SK-N-SH (cell line): ENCODE measurements at regions not wholly inside any gene's neighbourhood (a gene's known extent, or its start where the extent isn't known, plus 50 kb on each side); places are given as distances from the start of the nearest gene placed in this dataset.

ENCODE experiments used
- CTCF ChIA-PET: fragments of 300-600, 350-600 bp; formaldehyde crosslinking; extraction: SDS; loops from one replicate; lab custom pipeline; 2021; lab: Yijun Ruan, JAX
- POLR2A ChIA-PET: fragments of 350-600 bp; sonication (Branson Sonifier 250); formaldehyde crosslinking; extraction: SDS; loops from one replicate; lab custom pipeline; 2020; ENCODE audit warnings: antibody characterized with exemption, inconsistent platforms; lab: Yijun Ruan, JAX
- DNase-seq: peaks from one replicate; pipeline ENCODE4 v3.0.0; 2012
- H2AFZ ChIP-seq: fragments of 200-600 bp; sonication (generic); 2 replicates; pipeline ENCODE4 v1.8.1; 2016; ENCODE audit warnings: antibody characterized with exemption, mild to moderate bottlenecking, low read depth
- H3F3A ChIP-seq: fragments of 200-600 bp; sonication (generic); replicated peaks from 2 replicates; pipeline ENCODE3; 2016; ENCODE audit warnings: antibody characterized with exemption, mild to moderate bottlenecking; ENCODE audit not compliant: insufficient read depth
- H3K27ac ChIP-seq, 2 experiments: fragments of 200-500 bp in 1 of 2; fragments of 200-600 bp in 1 of 2; sonication (Bioruptor generic) in 1 of 2; sonication (generic), shearing (Covaris generic) in 1 of 2; 2 replicates each; pipeline versions ENCODE4 v1.5.1 to v1.6.1; 2014 to 2016; ENCODE audit warnings: low read depth in 2 of 2, inconsistent platforms in 1 of 2, low read length in 1 of 2, mild to moderate bottlenecking in 1 of 2, mixed read lengths in 1 of 2
- H3K27me3 ChIP-seq: fragments of 200-600 bp; sonication (generic), shearing (Covaris generic); 2 replicates; pipeline ENCODE4 v1.6.1; 2016; ENCODE audit warnings: mixed run types; ENCODE audit not compliant: insufficient read depth
- H3K36me3 ChIP-seq, 2 experiments: fragments of 200-500 bp in 1 of 2; fragments of 200-600 bp in 1 of 2; sonication (Bioruptor generic) in 1 of 2; sonication (generic) in 1 of 2; replicated peaks in 1 of 2; 2 replicates each; pipeline versions ENCODE3 to v1.5.1; 2014 to 2016; ENCODE audit warnings: low read length in 1 of 2, mild to moderate bottlenecking in 1 of 2; ENCODE audit not compliant: insufficient read depth in 2 of 2, control insufficient read depth in 1 of 2
- H3K4me1 ChIP-seq, 2 experiments: fragments of 200-500 bp in 1 of 2; fragments of 200-600 bp in 1 of 2; sonication (Bioruptor generic) in 1 of 2; sonication (generic), shearing (Covaris generic) in 1 of 2; 2 replicates each; pipeline versions ENCODE4 v1.5.1 to v1.6.1; 2014 to 2016; ENCODE audit warnings: low read depth in 1 of 2, low read length in 1 of 2, mixed run types in 1 of 2; ENCODE audit not compliant: insufficient read depth in 2 of 2, control insufficient read depth in 1 of 2
- H3K4me2 ChIP-seq: fragments of 200-600 bp; sonication (generic), shearing (Covaris generic); 2 replicates; pipeline ENCODE4 v1.6.1; 2017; ENCODE audit warnings: mixed run types
- H3K4me3 ChIP-seq, 2 experiments: fragments of 200-500 bp in 1 of 2; fragments of 200-600 bp in 1 of 2; sonication (Bioruptor generic) in 1 of 2; sonication (generic), shearing (Covaris generic) in 1 of 2; 2 replicates each; pipeline versions ENCODE4 v1.5.1 to v1.8.1; 2014 to 2016; ENCODE audit warnings: low read depth in 2 of 2, inconsistent platforms in 1 of 2, low read length in 1 of 2, mild to moderate bottlenecking in 1 of 2, mixed read lengths in 1 of 2, moderate library complexity in 1 of 2
- H3K79me2 ChIP-seq: fragments of 200-600 bp; sonication (generic); 2 replicates; pipeline ENCODE4 v1.8.1; 2017; ENCODE audit warnings: mild to moderate bottlenecking; ENCODE audit not compliant: insufficient read depth
- H3K9ac ChIP-seq: fragments of 200-600 bp; sonication (generic); 2 replicates; pipeline ENCODE4 v1.6.1; 2017; ENCODE audit warnings: mixed run types
- H3K9me2 ChIP-seq: fragments of 200-600 bp; sonication (generic); 2 replicates; pipeline ENCODE4 v1.6.1; 2017; ENCODE audit warnings: mixed run types
- H3K9me3 ChIP-seq: fragments of 200-600 bp; sonication (generic); 2 replicates; pipeline ENCODE4 v1.6.1; 2017; ENCODE audit warnings: mixed run types, mild to moderate bottlenecking, moderate library complexity
- H4K20me1 ChIP-seq: fragments of 200-600 bp; sonication (generic); 2 replicates; pipeline ENCODE4 v1.6.1; 2017; ENCODE audit warnings: mild to moderate bottlenecking, mixed run types; ENCODE audit not compliant: insufficient read depth
- CTCF ChIP-seq: fragments of 200-600 bp; sonication (generic); IDR thresholded peaks from 2 replicates; pipeline ENCODE4 v1.6.1; 2017; ENCODE audit warnings: antibody characterized with exemption, mild to moderate bottlenecking, moderate library complexity
- ELF1 ChIP-seq: IDR thresholded peaks from 2 replicates; pipeline ENCODE4 v1.4.0; 2012
- EP300 ChIP-seq, 2 experiments: IDR thresholded peaks; 2 replicates each; pipeline versions ENCODE4 v1.4.0 to v1.6.1; 2012; ENCODE audit warnings: borderline replicate concordance in 1 of 2, low read depth in 1 of 2, low read length in 1 of 2
- FOXJ3 ChIP-seq: sonication (generic); formaldehyde crosslinking; IDR thresholded peaks from 2 replicates; pipeline ENCODE4 v1.5.1; 2020; ENCODE audit warnings: mild to moderate bottlenecking, missing genetic modification reagents
- FOXM1 ChIP-seq: IDR thresholded peaks from 2 replicates; pipeline ENCODE4 v1.4.0; 2012; ENCODE audit warnings: low read depth, mild to moderate bottlenecking
- JUND ChIP-seq: IDR thresholded peaks from 2 replicates; pipeline ENCODE4 v1.4.0; 2012
- MEF2A ChIP-seq: IDR thresholded peaks from 2 replicates; pipeline ENCODE4 v1.4.0; 2012; ENCODE audit warnings: low read depth, borderline replicate concordance
- NRF1 ChIP-seq: IDR thresholded peaks from 2 replicates; pipeline ENCODE4 v1.6.1; 2012; ENCODE audit warnings: low read depth, mild to moderate bottlenecking, low read length
- RAD21 ChIP-seq: IDR thresholded peaks from 2 replicates; pipeline ENCODE4 v1.6.1; 2012; ENCODE audit warnings: mild to moderate bottlenecking, low read length
- RCOR1 ChIP-seq: fragments of 150-350 bp; IDR thresholded peaks from 2 replicates; pipeline ENCODE4 v1.6.1; 2017; ENCODE audit warnings: antibody characterized with exemption, low read length
- RFX5 ChIP-seq: IDR thresholded peaks from 2 replicates; pipeline ENCODE4 v1.6.1; 2012; ENCODE audit warnings: mild to moderate bottlenecking, improper control_type of control experiment, low read length
- SIN3A ChIP-seq: IDR thresholded peaks from 2 replicates; pipeline ENCODE4 v1.6.1; 2012; ENCODE audit warnings: low read depth, mild to moderate bottlenecking, low read length, moderate library complexity, borderline replicate concordance
- SMC3 ChIP-seq: IDR thresholded peaks from 2 replicates; pipeline ENCODE4 v1.6.1; 2012; ENCODE audit warnings: low read depth, low read length, improper control_type of control experiment
- TCF12 ChIP-seq: IDR thresholded peaks from 2 replicates; pipeline ENCODE4 v1.4.0; 2012
- TEAD4 ChIP-seq: IDR thresholded peaks from 2 replicates; pipeline ENCODE4 v1.4.0; 2012; ENCODE audit warnings: mild to moderate bottlenecking, borderline replicate concordance; ENCODE audit not compliant: insufficient read depth
- USF1 ChIP-seq: IDR thresholded peaks from 2 replicates; pipeline ENCODE4 v1.4.0; 2012; ENCODE audit warnings: low read depth, borderline replicate concordance
- YY1 ChIP-seq: IDR thresholded peaks from 2 replicates; pipeline ENCODE4 v1.4.0; 2012; ENCODE audit warnings: low read depth, mild to moderate bottlenecking
- WGBS: methylation state at CpG from one replicate; pipeline ENCODE4 v1.1.6; 2017; ENCODE audit warnings: low lambda C conversion rate; 5-methylcytosine and 5-hydroxymethylcytosine counted together
- TF ChIP-seq, protein P1 (sequence below): IDR thresholded peaks from 2 replicates; pipeline ENCODE4 v1.6.1; 2012; ENCODE audit warnings: mild to moderate bottlenecking, low read depth, low read length, moderate library complexity

DNA sequence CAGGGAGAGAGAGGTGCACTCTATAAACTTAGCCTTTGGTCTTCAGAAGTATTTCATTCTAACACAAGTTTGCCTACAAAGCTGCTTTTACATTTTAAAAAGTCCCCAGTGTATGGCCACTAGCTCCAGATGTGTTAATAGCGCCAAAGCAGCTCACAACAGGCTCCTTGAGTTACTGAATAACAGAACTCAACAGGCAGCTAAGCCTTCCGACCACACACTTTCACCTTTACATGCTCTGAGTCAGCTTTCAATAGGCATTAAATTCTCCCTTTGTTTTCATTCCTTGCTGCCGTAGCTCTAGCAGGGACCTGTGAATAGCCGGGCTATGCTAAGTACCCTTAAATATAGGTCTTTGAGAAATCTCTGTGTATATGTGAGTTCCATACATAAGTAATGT, 262.8 kb upstream of the PARD3B start:
- ChIA-PET CTCF (no interaction called here), POLR2A (no interaction called here)
- H2AFZ ChIP-seq = no peak overlapping the region
- H3K9me2 ChIP-seq = no peaks in the 10 kb centered on the region
- no peak for TF ChIP-seq SMC3
- no peak for TF ChIP-seq JUND
- TF ChIP-seq MEF2A = no peak
- no peak for TF ChIP-seq RAD21
- TF ChIP-seq EP300 (IDR thresholded peaks at IDR 0.05; ENCODE audit: borderline replicate concordance in 1 of 2, low read depth in 1 of 2, low read length in 1 of 2) = no peak
- no peak for TF ChIP-seq USF1
- TF ChIP-seq ELF1 = no peak
- TF ChIP-seq RFX5 = no peak
- TF ChIP-seq NRF1 = no peak
- H3K4me3 ChIP-seq = no peak overlapping the region
- H3K36me3 ChIP-seq = no peaks in the 10 kb centered on the region
- H3K27me3 ChIP-seq = no peaks in the 10 kb centered on the region
- H4K20me1 ChIP-seq = no peaks in the 10 kb centered on the region
- H3K79me2 ChIP-seq = no peaks in the 10 kb centered on the region
- DNase-seq = no peak
- H3F3A ChIP-seq = no peaks in the 10 kb centered on the region
- H3K27ac ChIP-seq = no peak overlapping the region
- WGBS = 56% methylated on average over 4 of the region's 4 CpGs
- H3K4me2 ChIP-seq = no peak overlapping the region
- H3K9me3 ChIP-seq = no peaks in the 10 kb centered on the region
- no peak overlapping the region for H3K9ac ChIP-seq
- no peaks in the 10 kb centered on the region; a peak in 2 of 4 replicates for H3K4me1 ChIP-seq

DNA sequence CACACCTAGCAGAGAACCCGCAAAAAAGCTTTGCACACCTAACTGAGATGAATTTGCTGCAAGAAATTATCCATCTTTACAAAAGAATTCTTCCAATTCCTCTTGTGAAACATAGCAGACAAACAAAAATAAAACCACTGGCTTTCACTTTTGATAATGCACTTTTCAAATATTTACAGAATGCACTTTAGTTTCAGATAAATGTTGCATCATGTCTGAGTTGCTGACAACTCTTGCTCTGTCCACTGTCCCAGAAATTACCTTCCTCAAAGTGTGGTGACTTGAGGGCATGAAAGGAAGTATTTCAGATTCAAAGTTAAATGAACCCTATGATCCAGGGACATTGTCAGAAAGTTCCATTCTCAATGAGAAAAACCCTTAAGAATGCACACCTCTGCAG, 256.2 kb upstream of the PARD3B start:
- H3K27ac ChIP-seq = no peak overlapping the region
- H3K4me1 ChIP-seq = no peaks in the 10 kb centered on the region
- no peaks in the 10 kb centered on the region for H3K9me2 ChIP-seq
- WGBS = 60% methylated on average over 1 of the region's 1 CpG
- no peak for DNase-seq
- H4K20me1 ChIP-seq = no peaks in the 10 kb centered on the region
- no peak for TF ChIP-seq NRF1
- no peak for TF ChIP-seq FOXM1
- no peak for TF ChIP-seq SIN3A
- no peak for TF ChIP-seq TCF12
- TF ChIP-seq TEAD4 = no peak
- TF ChIP-seq RCOR1 = no peak
- no peaks in the 10 kb centered on the region for H3K36me3 ChIP-seq
- no peaks in the 10 kb centered on the region; the same call in 1 of the 2 replicates for H3K27me3 ChIP-seq
- POLR2A ChIA-PET = no interaction called here
- CTCF ChIA-PET = no interaction called here
- H3K4me2 ChIP-seq = no peak overlapping the region
- H3K9me3 ChIP-seq = no peaks in the 10 kb centered on the region
- H2AFZ ChIP-seq = no peak overlapping the region
- no peak overlapping the region for H3K9ac ChIP-seq
- H3F3A ChIP-seq = no peaks in the 10 kb centered on the region
- H3K79me2 ChIP-seq = no peaks in the 10 kb centered on the region
- no peak overlapping the region for H3K4me3 ChIP-seq

DNA sequence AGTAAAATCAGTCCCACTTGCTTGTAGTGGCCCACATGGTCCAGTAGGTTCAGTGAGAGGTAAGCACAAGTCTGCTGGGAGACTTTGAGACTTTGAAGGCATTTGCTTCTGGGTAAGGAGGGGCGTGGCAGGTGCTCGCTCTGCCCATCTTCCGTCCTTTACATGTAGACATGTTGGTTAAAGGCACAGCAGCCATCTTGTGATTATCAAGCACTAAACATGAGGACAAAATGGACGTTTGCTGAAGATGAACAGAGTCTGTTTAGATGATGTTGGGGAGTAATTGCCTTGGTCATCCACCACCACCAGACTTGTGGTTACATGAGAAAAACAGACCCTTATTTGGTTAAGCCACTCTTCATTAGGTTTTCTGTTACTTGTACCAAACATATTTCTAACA, 252.8 kb upstream of the PARD3B start:
- Histone ChIP-seq H2AFZ (no peak overlapping the region), H3K79me2 (no peaks in the 10 kb centered on the region), H3K4me2 (no peak overlapping the region), H4K20me1 (no peaks in the 10 kb centered on the region), H3K9me3 (no peaks in the 10 kb centered on the region), H3K4me1 (no peaks in the 10 kb centered on the region), H3K36me3 (no peaks in the 10 kb centered on the region), H3K4me3 (no peak overlapping the region), H3K9me2 (no peaks in the 10 kb centered on the region), H3K27ac (no peak overlapping the region), H3F3A (no peaks in the 10 kb centered on the region), H3K9ac (no peak overlapping the region), H3K27me3 (no peaks in the 10 kb centered on the region; the same call in 1 of the 2 replicates)
- POLR2A ChIA-PET = no interaction called here
- CTCF ChIA-PET = no interaction called here
- whole genome bisulfite sequencing = 38% methylated on average over 4 of the region's 4 CpGs
- DNase-seq = no peak
- TF ChIP-seq YY1 (no peak), FOXJ3 (CRISPR knock-in tag) (no peak), CTCF (no peak), NRF1 (no peak), JUND (no peak)
- TF ChIP-seq, protein P1, sequence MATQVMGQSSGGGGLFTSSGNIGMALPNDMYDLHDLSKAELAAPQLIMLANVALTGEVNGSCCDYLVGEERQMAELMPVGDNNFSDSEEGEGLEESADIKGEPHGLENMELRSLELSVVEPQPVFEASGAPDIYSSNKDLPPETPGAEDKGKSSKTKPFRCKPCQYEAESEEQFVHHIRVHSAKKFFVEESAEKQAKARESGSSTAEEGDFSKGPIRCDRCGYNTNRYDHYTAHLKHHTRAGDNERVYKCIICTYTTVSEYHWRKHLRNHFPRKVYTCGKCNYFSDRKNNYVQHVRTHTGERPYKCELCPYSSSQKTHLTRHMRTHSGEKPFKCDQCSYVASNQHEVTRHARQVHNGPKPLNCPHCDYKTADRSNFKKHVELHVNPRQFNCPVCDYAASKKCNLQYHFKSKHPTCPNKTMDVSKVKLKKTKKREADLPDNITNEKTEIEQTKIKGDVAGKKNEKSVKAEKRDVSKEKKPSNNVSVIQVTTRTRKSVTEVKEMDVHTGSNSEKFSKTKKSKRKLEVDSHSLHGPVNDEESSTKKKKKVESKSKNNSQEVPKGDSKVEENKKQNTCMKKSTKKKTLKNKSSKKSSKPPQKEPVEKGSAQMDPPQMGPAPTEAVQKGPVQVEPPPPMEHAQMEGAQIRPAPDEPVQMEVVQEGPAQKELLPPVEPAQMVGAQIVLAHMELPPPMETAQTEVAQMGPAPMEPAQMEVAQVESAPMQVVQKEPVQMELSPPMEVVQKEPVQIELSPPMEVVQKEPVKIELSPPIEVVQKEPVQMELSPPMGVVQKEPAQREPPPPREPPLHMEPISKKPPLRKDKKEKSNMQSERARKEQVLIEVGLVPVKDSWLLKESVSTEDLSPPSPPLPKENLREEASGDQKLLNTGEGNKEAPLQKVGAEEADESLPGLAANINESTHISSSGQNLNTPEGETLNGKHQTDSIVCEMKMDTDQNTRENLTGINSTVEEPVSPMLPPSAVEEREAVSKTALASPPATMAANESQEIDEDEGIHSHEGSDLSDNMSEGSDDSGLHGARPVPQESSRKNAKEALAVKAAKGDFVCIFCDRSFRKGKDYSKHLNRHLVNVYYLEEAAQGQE = no peak
